ENCODE measurements at regions not wholly inside any gene's neighbourhood (a gene's known extent, or its start where the extent isn't known, plus 50 kb on each side); places are given as distances from the start of the nearest gene placed in this dataset.

GRCh38 chr1:231103961-231104360, 57.9 kb upstream of the TRIM67 start:
- TF ChIP-seq, protein P1, sequence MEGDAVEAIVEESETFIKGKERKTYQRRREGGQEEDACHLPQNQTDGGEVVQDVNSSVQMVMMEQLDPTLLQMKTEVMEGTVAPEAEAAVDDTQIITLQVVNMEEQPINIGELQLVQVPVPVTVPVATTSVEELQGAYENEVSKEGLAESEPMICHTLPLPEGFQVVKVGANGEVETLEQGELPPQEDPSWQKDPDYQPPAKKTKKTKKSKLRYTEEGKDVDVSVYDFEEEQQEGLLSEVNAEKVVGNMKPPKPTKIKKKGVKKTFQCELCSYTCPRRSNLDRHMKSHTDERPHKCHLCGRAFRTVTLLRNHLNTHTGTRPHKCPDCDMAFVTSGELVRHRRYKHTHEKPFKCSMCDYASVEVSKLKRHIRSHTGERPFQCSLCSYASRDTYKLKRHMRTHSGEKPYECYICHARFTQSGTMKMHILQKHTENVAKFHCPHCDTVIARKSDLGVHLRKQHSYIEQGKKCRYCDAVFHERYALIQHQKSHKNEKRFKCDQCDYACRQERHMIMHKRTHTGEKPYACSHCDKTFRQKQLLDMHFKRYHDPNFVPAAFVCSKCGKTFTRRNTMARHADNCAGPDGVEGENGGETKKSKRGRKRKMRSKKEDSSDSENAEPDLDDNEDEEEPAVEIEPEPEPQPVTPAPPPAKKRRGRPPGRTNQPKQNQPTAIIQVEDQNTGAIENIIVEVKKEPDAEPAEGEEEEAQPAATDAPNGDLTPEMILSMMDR (IDR thresholded peaks at IDR 0.05): no peak
- no peak for TF ChIP-seq POLR2A (IDR thresholded peaks at IDR 0.05)

All from Peyer's patch (tissue), 4 donors.